Loucy (cell line): ENCODE measurements at regions not wholly inside any gene's neighbourhood (a gene's known extent, or its start where the extent isn't known, plus 50 kb on each side); places are given as distances from the start of the nearest gene placed in this dataset.
"Not testable (repeated sequence)": the region's sequence is repeated elsewhere in the genome, so short reads cannot be mapped to it uniquely, and the experiment has no call there.

Experiments used
- H2AFZ ChIP-seq: fragments of 200-600 bp; sonication (generic); 2 replicates; pipeline ENCODE4 v1.6.0; 2016; ENCODE audit warnings: antibody characterized with exemption, mild to moderate bottlenecking, low read length, moderate library complexity
- H3F3A ChIP-seq: fragments of 200-600 bp; 2 replicates; pipeline ENCODE4 v1.6.0; 2016; ENCODE audit warnings: antibody characterized with exemption, low read depth, mild to moderate bottlenecking
- H3K27me3 ChIP-seq: fragments of 200-600 bp; sonication (generic); 2 replicates; pipeline ENCODE4 v1.6.1; 2014; ENCODE audit warnings: low read length, mild to moderate bottlenecking; ENCODE audit not compliant: insufficient read depth, poor library complexity, severe bottlenecking
- H3K36me3 ChIP-seq: fragments of 200-600 bp; sonication (generic); 2 replicates; pipeline ENCODE4 v1.6.1; 2016; ENCODE audit warnings: low read length; ENCODE audit not compliant: insufficient read depth
- H3K4me1 ChIP-seq: fragments of 200-600 bp; sonication (generic); 2 replicates; pipeline ENCODE4 v1.5.1; 2014; ENCODE audit warnings: low read length, mild to moderate bottlenecking; ENCODE audit not compliant: insufficient read depth, poor library complexity, severe bottlenecking
- H3K4me2 ChIP-seq: fragments of 200-600 bp; sonication (generic); 2 replicates; pipeline ENCODE4 v1.6.0; 2014; ENCODE audit warnings: antibody characterized with exemption, low read length, low read depth, mild to moderate bottlenecking; ENCODE audit not compliant: poor library complexity, severe bottlenecking
- H3K4me3 ChIP-seq: fragments of 200-600 bp; sonication (generic); 2 replicates; pipeline ENCODE4 v1.5.1; 2014; ENCODE audit warnings: low read length, mild to moderate bottlenecking, mixed read lengths; ENCODE audit not compliant: poor library complexity, severe bottlenecking
- H3K79me2 ChIP-seq: fragments of 200-600 bp; sonication (generic); 2 replicates; pipeline ENCODE4 v1.6.1; 2014; ENCODE audit warnings: low read length; ENCODE audit not compliant: insufficient read depth
- H3K9ac ChIP-seq: fragments of 200-600 bp; sonication (generic); 2 replicates; pipeline ENCODE4 v1.6.0; 2014; ENCODE audit warnings: mild to moderate bottlenecking, low read depth, low read length, moderate library complexity; ENCODE audit not compliant: poor library complexity, severe bottlenecking
- H3K9me2 ChIP-seq: fragments of 200-600 bp; sonication (generic); replicated peaks from 2 replicates; pipeline ENCODE4 v1.6.1; 2016; ENCODE audit warnings: low read depth, low read length, mixed read lengths
- H3K9me3 ChIP-seq: fragments of 200-600 bp; sonication (generic); 2 replicates; pipeline ENCODE4 v1.6.1; 2014; ENCODE audit warnings: mild to moderate bottlenecking, antibody characterized with exemption, low read length, low read depth; ENCODE audit not compliant: insufficient read depth
- H4K20me1 ChIP-seq: fragments of 200-600 bp; sonication (generic); 2 replicates; pipeline ENCODE4 v1.6.0; 2014; ENCODE audit warnings: antibody characterized with exemption, low read length, mild to moderate bottlenecking; ENCODE audit not compliant: insufficient read depth, poor library complexity, severe bottlenecking
- EZH2phosphoT487 ChIP-seq: fragments of 200-600 bp; IDR thresholded peaks from 2 replicates; pipeline ENCODE4 v1.6.1; 2018; ENCODE audit warnings: antibody characterized with exemption, mild to moderate bottlenecking, moderate library complexity, borderline replicate concordance
- TF ChIP-seq, protein P1 (sequence below): fragments of 200-600 bp; sonication (generic); conservative IDR thresholded peaks from 2 replicates; pipeline ENCODE4 v1.5.1; 2014; ENCODE audit warnings: mild to moderate bottlenecking, antibody characterized with exemption, low read length

DNA sequence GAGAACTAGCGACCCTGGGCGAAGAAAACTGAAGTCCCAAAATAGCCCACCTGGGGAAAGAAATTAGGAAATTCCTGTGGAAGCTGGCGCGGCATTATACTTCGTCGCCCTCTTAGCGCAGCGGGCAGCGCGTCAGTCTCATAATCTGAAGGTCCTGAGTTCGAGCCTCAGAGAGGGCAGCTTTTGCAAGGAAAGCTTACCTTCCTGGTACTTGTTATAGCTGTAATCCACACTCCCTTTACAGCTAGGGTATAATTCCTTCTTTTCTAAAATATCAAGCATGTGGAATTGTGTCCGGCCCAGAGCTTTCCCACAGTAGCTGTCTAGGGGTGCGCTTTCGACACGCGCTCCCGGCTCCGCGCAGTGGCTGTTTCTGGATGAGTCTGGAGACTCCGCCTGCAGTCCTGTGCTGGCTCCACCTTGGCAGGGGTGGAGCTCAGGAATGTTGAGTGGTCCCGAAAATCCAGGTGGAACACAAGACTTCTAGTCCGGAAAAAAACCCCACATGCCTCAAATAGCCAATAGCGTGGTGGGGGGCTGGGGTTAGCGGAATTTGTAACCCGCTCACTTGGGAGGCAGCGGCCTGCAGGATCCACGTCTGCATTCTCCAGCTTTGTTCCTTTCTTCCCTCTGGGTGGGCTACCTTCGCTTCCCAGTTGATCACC lies 83.7 kb upstream of the ZNF322 start:
- no peak for TF ChIP-seq EZH2phosphoT487
- TF ChIP-seq, protein P1, sequence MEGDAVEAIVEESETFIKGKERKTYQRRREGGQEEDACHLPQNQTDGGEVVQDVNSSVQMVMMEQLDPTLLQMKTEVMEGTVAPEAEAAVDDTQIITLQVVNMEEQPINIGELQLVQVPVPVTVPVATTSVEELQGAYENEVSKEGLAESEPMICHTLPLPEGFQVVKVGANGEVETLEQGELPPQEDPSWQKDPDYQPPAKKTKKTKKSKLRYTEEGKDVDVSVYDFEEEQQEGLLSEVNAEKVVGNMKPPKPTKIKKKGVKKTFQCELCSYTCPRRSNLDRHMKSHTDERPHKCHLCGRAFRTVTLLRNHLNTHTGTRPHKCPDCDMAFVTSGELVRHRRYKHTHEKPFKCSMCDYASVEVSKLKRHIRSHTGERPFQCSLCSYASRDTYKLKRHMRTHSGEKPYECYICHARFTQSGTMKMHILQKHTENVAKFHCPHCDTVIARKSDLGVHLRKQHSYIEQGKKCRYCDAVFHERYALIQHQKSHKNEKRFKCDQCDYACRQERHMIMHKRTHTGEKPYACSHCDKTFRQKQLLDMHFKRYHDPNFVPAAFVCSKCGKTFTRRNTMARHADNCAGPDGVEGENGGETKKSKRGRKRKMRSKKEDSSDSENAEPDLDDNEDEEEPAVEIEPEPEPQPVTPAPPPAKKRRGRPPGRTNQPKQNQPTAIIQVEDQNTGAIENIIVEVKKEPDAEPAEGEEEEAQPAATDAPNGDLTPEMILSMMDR = no peak
- H3K36me3 ChIP-seq = no peaks in the 10 kb centered on the region
- no peaks in the 10 kb centered on the region for H3F3A ChIP-seq
- peaks cover 4% of the 10 kb centered on the region; the same call in 1 of the 2 replicates for H3K9me3 ChIP-seq
- no peaks in the 10 kb centered on the region for H3K9me2 ChIP-seq
- H3K4me3 ChIP-seq = no peak overlapping the region
- no peak overlapping the region for H2AFZ ChIP-seq
- no peaks in the 10 kb centered on the region for H4K20me1 ChIP-seq
- H3K27me3 ChIP-seq = no peaks in the 10 kb centered on the region
- H3K79me2 ChIP-seq = no peaks in the 10 kb centered on the region
- no peaks in the 10 kb centered on the region for H3K4me1 ChIP-seq
- no peak overlapping the region for H3K9ac ChIP-seq
- no peak overlapping the region for H3K4me2 ChIP-seq

DNA sequence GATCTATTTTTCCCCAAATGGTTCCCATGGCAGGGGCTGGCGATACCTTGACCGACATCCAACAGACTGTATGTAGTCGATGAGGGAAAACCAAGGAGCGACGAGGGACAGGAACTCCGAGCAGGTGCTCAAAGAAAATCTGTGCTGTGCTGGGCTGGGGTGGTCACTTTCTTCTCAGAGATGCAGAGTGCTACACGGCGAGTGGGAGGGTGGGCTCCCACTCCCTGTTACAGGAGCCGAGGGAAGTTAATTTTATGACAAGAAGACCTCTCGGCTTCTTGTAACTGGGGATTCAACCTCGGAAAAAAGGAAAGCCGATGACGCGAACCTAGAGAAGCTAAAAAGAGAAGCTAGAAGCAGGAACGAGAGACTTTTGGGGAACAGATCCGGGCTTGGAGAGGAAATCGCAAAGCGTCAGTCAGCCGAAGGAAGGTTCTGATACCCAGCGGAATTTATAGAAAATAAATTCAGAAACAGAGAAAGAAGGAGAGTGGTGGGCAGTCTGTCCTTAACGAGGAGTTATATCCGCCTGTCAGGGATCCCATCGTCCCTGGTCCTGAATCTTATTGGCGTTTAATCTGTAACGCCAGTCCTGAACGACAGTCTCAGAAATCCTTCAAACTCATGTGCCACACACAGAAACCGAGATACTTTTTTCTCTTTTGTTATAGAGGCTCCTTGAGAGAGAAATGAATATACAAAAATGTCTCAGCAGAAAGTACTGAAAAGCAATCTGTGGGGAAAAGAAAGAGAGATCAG lies 84.6 kb upstream of the ZNF322 start:
- H3K9me3 ChIP-seq = peaks cover 4% of the 10 kb centered on the region; the same call in 1 of the 2 replicates
- no peak overlapping the region for H3K9ac ChIP-seq
- no peak for TF ChIP-seq EZH2phosphoT487
- TF ChIP-seq, protein P1 = no peak
- H4K20me1 ChIP-seq = no peaks in the 10 kb centered on the region
- H3K9me2 ChIP-seq = no peaks in the 10 kb centered on the region
- no peaks in the 10 kb centered on the region for H3K4me1 ChIP-seq
- no peaks in the 10 kb centered on the region for H3K79me2 ChIP-seq
- no peaks in the 10 kb centered on the region for H3K36me3 ChIP-seq
- no peak overlapping the region for H3K4me2 ChIP-seq
- no peak overlapping the region for H2AFZ ChIP-seq
- no peaks in the 10 kb centered on the region for H3K27me3 ChIP-seq
- H3F3A ChIP-seq = no peaks in the 10 kb centered on the region
- no peak overlapping the region for H3K4me3 ChIP-seq

DNA sequence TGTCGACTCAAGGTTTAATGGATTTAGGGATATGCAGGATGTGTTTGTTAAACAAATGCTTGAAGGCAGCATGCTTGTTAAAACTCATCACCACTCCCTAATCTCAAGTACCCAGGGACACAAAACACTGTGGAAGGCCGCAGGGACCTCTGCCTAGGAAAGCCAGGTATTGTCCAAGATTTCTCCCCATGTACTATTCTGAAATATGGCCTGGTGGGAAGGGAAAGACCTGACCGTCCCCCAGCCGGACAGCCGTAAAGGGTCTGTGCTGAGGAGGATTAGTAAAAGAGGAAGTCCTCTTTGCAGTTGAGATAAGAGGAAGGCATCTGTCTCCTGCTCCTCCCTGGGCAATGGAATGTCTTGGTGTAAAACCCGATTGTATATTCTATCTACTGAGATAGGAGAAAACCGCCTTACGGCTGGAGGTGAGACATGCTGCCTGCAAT lies 85.3 kb upstream of the ZNF322 start:
- H3K9me3 ChIP-seq, H3K4me2 ChIP-seq, H2AFZ ChIP-seq, H3K4me3 ChIP-seq, H3K9me2 ChIP-seq, H3F3A ChIP-seq, H4K20me1 ChIP-seq, H3K27me3 ChIP-seq, H3K36me3 ChIP-seq, H3K79me2 ChIP-seq, H3K9ac ChIP-seq, H3K4me1 ChIP-seq: not testable (repeated sequence)

DNA sequence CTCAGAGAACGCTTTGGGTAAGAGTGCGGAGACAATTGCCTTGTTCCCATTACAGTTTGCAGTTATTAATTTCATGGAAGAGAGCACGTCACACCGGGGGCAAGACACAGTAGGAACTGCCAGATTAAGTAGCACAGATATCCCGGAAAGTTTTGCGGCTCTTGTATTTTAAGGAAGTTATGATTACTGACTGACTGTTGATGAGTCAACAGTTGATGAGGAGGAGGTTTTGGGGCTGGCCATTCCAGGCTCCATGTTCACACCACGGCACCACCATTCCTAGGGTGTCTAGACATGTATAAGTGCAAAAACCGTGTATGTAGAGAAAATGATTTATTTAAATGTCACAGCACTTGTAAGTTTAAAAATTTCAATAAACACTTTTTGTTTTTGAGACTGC lies 86.4 kb upstream of the ZNF322 start:
- H3K4me3 ChIP-seq, H3K4me1 ChIP-seq, H3K9me3 ChIP-seq, H3K79me2 ChIP-seq, H3K4me2 ChIP-seq, H3K27me3 ChIP-seq, H3K36me3 ChIP-seq, H3K9ac ChIP-seq, H3F3A ChIP-seq, H2AFZ ChIP-seq, H3K9me2 ChIP-seq, H4K20me1 ChIP-seq: not testable (repeated sequence)

DNA sequence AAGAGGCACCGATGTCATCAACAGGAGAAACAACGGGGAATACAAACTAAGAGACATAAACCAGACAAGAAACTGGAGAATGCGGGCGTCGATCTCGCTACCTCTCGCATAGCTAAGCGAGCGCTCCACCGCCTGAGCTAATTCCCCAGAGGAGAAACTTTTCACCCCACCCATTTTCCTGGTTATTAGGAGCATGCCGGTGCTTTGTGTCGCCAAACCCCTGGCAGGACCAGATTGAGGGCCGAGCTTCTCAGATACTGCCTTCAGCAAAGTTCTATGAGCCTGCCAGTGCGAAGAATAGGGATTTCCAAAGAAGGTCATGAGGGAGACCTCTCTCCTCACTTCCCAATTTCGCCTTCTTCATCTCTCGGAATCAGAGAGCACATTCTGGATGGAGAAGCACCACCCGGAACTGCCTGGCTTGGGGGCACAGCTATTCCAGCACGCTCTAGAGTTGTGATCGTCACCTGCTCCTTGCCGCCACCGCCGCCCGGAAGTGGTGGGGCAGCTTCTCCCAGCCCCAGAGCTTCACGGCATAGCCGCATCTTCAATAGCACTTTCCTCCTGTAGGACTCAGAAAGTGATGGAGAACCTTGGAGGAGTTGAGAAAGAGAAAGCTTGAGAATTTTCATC lies 89.7 kb upstream of the ZNF322 start:
- not testable (repeated sequence) for H3K9me3 ChIP-seq, H3K4me2 ChIP-seq, H3K79me2 ChIP-seq, H2AFZ ChIP-seq, H3K27me3 ChIP-seq, H3K36me3 ChIP-seq, H3K9me2 ChIP-seq, H3F3A ChIP-seq, H3K4me3 ChIP-seq, H3K9ac ChIP-seq, H3K4me1 ChIP-seq, H4K20me1 ChIP-seq
